ENCODE measurements at regions not wholly inside any gene's neighbourhood (a gene's known extent, or its start where the extent isn't known, plus 50 kb on each side); places are given as distances from the start of the nearest gene placed in this dataset.
A peak's percentile ranks its signal among the peaks of the same experiment; 100 is the strongest.

DNA sequence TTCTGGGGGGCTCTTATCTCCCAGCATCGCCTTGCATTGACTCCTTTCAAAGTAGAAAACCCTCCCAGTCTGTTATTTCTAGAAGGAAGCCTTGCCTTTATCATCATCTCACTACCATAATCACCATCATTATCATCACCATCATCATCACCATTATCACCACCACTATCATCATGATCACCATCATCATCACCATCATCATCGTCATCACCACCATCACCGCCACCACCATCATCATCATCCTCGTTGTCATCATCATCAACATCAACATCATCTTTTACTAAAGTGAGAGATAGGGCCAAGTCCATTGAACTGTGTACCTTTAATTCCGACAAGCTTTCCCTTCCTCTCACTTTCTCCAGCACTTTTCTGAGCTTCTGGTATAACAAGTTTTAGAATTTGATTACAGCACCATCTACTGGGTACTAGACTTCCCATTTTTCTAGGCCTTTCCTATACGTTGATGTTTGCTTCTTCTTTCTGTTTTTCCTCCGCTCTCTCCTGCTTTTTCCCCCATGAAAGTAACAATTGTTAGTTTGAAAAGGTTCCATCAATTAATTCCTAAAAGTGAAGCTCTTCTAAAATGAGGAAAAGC is 226.4 kb downstream of the BUB3 start:
- ChIA-PET CTCF (ENCODE audit: partially characterized antibody) (interaction anchor here (0.6 to 2.1 kb wide), 8 partner anchors 178 to 340 kb away, joined by 3 to 7 read pairs (median 4); no protein-coding TSS in a partner anchor), POLR2A (ENCODE audit: partially characterized antibody) (no interaction called here)
- no peaks in the 10 kb centered on the region for H3K36me3 ChIP-seq (ENCODE audit: insufficient read depth, low read length)
- no peaks in the 10 kb centered on the region for H3K9me3 ChIP-seq (ENCODE audit: control insufficient read depth in 1 of 2, low read length in 2 of 2)
- Mint-ChIP-seq H3K4me1 (peaks cover 0 to 2% (median 0%) of the 10 kb centered on the region in 4 donors), H3K27me3 (peaks cover 10 to 13% of the 10 kb centered on the region in 2 donors), H3K4me3 (no peak overlapping the region), H3K27ac (peak overlapping the region in 1 of 7 donors; percentile 0), H3K36me3 (peaks cover 0 to 2% of the 10 kb centered on the region in 2 donors), H3K9me3 (peaks cover 0 to 16% (median 3%) of the 10 kb centered on the region in 8 donors)
- no peaks in the 10 kb centered on the region for H3K4me1 ChIP-seq (ENCODE audit: insufficient read depth, low read length)
- H3K27ac ChIP-seq (ENCODE audit: low read depth, low read length) = no peak overlapping the region
- DNase-seq = peak in 3 of 5 donors; percentile 2 to 19 (median 5)
- no peaks in the 10 kb centered on the region for H3K27me3 ChIP-seq (ENCODE audit: insufficient read depth, low read length)
- H3K4me3 ChIP-seq (ENCODE audit: low read length in 2 of 2) = no peak overlapping the region
- intact Hi-C loops (cut with micrococcal nuclease) = loop anchor here (1.0 kb wide), 2 partner anchors 247 to 337 kb away; no protein-coding TSS in a partner anchor

DNA sequence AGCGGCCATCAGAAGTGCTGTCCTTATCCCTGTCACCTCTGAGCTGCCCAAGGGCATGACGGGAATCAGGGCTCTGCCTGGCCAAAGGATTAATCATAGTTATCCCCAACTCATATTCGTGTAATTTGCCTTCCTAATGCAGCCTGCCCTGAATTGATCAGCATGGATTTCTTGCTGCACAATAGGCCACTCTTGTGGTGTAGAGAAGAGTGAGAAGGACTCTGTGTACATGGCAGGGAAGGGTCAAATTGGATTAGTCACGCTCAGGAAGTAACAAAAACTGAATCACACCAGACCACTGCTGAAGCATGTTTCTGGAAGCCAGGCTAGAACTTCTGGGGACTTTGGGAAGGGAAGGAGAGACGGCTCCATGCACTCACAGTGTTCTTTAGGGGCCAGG is 227.0 kb downstream of the BUB3 start:
- Histone ChIP-seq H3K4me3 (ENCODE audit: low read length in 2 of 2) (no peak overlapping the region), H3K4me1 (ENCODE audit: insufficient read depth, low read length) (no peaks in the 10 kb centered on the region), H3K27me3 (ENCODE audit: insufficient read depth, low read length) (no peaks in the 10 kb centered on the region), H3K9me3 (ENCODE audit: control insufficient read depth in 1 of 2, low read length in 2 of 2) (no peaks in the 10 kb centered on the region), H3K36me3 (ENCODE audit: insufficient read depth, low read length) (no peaks in the 10 kb centered on the region), H3K27ac (ENCODE audit: low read depth, low read length) (no peak overlapping the region)
- intact Hi-C loops (cut with micrococcal nuclease) = no loop called here
- Mint-ChIP-seq H3K4me3 (no peak overlapping the region), H3K27ac (no peak overlapping the region), H3K9me3 (peaks cover 0 to 20% (median 6%) of the 10 kb centered on the region in 8 donors), H3K36me3 (peaks cover 0 to 6% of the 10 kb centered on the region in 2 donors), H3K27me3 (peaks cover 10 to 13% of the 10 kb centered on the region in 2 donors), H3K4me1 (peaks cover 0 to 2% (median 0%) of the 10 kb centered on the region in 4 donors)
- POLR2A ChIA-PET (ENCODE audit: partially characterized antibody) = no interaction called here
- DNase-seq = no peak
- CTCF ChIA-PET (ENCODE audit: partially characterized antibody) = interaction anchor here (1.1 to 2.1 kb wide), 5 partner anchors 177 to 338 kb away, joined by 3 to 7 read pairs (median 4); no protein-coding TSS in a partner anchor

DNA sequence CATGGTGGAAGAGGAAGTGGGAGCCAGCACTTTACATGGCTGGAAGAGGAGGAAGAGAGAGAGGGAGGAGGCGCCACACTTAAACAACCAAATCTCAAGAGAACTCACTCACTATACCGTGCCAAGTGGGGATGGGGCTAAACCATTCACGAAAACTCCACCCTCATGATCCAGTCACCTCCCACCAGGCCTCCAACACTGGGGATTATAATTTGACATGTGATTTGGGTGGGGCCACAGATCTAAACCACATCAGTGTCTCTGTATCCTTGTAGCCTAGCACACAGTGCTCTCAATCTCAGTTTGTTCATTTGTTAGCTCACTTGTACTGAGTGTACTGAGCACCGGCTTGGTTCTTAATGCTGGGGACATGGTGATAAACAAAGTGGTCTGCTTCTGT is 228.3 kb downstream of the BUB3 start:
- no peak overlapping the region for H3K27ac Mint-ChIP-seq
- H3K4me1 Mint-ChIP-seq = peaks cover 0 to 2% (median 0%) of the 10 kb centered on the region in 4 donors
- peaks cover 14% of the 10 kb centered on the region in 2 donors for H3K27me3 Mint-ChIP-seq
- Histone ChIP-seq H3K27ac (ENCODE audit: low read depth, low read length) (no peak overlapping the region), H3K4me1 (ENCODE audit: insufficient read depth, low read length) (no peaks in the 10 kb centered on the region), H3K27me3 (ENCODE audit: insufficient read depth, low read length) (no peaks in the 10 kb centered on the region), H3K9me3 (ENCODE audit: control insufficient read depth in 1 of 2, low read length in 2 of 2) (no peaks in the 10 kb centered on the region), H3K36me3 (ENCODE audit: insufficient read depth, low read length) (no peaks in the 10 kb centered on the region), H3K4me3 (ENCODE audit: low read length in 2 of 2) (no peak overlapping the region)
- peaks cover 2 to 25% (median 11%) of the 10 kb centered on the region in 8 donors for H3K9me3 Mint-ChIP-seq
- ChIA-PET POLR2A (ENCODE audit: partially characterized antibody) (no interaction called here), CTCF (ENCODE audit: partially characterized antibody) (no interaction called here)
- no peak overlapping the region for H3K4me3 Mint-ChIP-seq
- H3K36me3 Mint-ChIP-seq = peaks cover 2 to 11% of the 10 kb centered on the region in 2 donors
- no peak for DNase-seq
- intact Hi-C loops (cut with micrococcal nuclease) = no loop called here

GRCh38 chr10:123385508-123386080 is 231.4 kb downstream of the BUB3 start:
- intact Hi-C loops (cut with micrococcal nuclease) = no loop called here
- Mint-ChIP-seq H3K4me3 (no peak overlapping the region), H3K27ac (no peak overlapping the region), H3K27me3 (peaks cover 10 to 14% of the 10 kb centered on the region in 2 donors), H3K4me1 (no peaks in the 10 kb centered on the region), H3K9me3 (peaks cover 2 to 25% (median 14%) of the 10 kb centered on the region in 8 donors), H3K36me3 (peaks cover 2 to 12% of the 10 kb centered on the region in 2 donors)
- no peaks in the 10 kb centered on the region for H3K4me1 ChIP-seq (ENCODE audit: insufficient read depth, low read length)
- H3K9me3 ChIP-seq (ENCODE audit: control insufficient read depth in 1 of 2, low read length in 2 of 2) = no peaks in the 10 kb centered on the region
- no peak overlapping the region for H3K4me3 ChIP-seq (ENCODE audit: low read length in 2 of 2)
- ChIA-PET CTCF (ENCODE audit: partially characterized antibody) (no interaction called here), POLR2A (ENCODE audit: partially characterized antibody) (no interaction called here)
- no peaks in the 10 kb centered on the region for H3K27me3 ChIP-seq (ENCODE audit: insufficient read depth, low read length)
- H3K36me3 ChIP-seq (ENCODE audit: insufficient read depth, low read length) = no peaks in the 10 kb centered on the region
- no peak for DNase-seq
- no peak overlapping the region for H3K27ac ChIP-seq (ENCODE audit: low read depth, low read length)

GRCh38 chr10:123389520-123389919 is 235.3 kb downstream of the BUB3 start:
- Mint-ChIP-seq H3K27ac (no peak overlapping the region), H3K4me3 (no peak overlapping the region), H3K4me1 (no peaks in the 10 kb centered on the region), H3K36me3 (peaks cover 2 to 12% of the 10 kb centered on the region in 2 donors), H3K27me3 (peaks cover 3 to 6% of the 10 kb centered on the region in 2 donors), H3K9me3 (peaks cover 2 to 23% (median 12%) of the 10 kb centered on the region in 8 donors)
- no peaks in the 10 kb centered on the region for H3K9me3 ChIP-seq (ENCODE audit: control insufficient read depth in 1 of 2, low read length in 2 of 2)
- H3K27me3 ChIP-seq (ENCODE audit: insufficient read depth, low read length) = no peaks in the 10 kb centered on the region
- H3K4me1 ChIP-seq (ENCODE audit: insufficient read depth, low read length) = no peaks in the 10 kb centered on the region
- H3K4me3 ChIP-seq (ENCODE audit: low read length in 2 of 2) = no peak overlapping the region
- no peaks in the 10 kb centered on the region for H3K36me3 ChIP-seq (ENCODE audit: insufficient read depth, low read length)
- CTCF ChIA-PET (ENCODE audit: partially characterized antibody) = interaction anchor here (0.9 kb wide), 1 partner anchor 11 kb away, joined by 3 read pairs; no protein-coding TSS in a partner anchor
- H3K27ac ChIP-seq (ENCODE audit: low read depth, low read length) = no peak overlapping the region
- no peak for DNase-seq
- POLR2A ChIA-PET (ENCODE audit: partially characterized antibody) = no interaction called here
- intact Hi-C loops (cut with micrococcal nuclease) = no loop called here

DNA sequence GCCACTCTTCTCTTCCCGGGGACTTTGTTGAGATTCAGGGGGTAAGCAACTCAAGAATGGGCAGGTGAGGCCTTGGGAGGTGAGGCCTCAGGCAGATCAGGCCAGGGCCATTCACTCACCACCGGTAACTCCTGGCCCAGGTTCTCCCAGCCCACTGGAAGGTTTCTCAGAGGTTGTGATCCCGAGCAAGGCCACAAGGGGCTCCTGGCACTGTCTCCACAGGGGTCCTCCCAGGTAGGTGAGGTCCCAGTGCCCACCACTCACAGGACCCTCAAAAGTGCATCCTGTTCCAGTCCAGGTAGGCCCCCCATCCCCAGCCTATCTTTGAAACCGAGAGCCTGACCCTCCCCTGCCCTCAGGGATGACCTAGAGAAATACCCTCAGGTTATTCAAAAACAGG is 236.1 kb downstream of the BUB3 start:
- no peak overlapping the region for H3K4me3 Mint-ChIP-seq
- CTCF ChIA-PET (ENCODE audit: partially characterized antibody) = no interaction called here
- H3K27me3 Mint-ChIP-seq = peaks cover 3 to 6% of the 10 kb centered on the region in 2 donors
- POLR2A ChIA-PET (ENCODE audit: partially characterized antibody) = no interaction called here
- Histone ChIP-seq H3K9me3 (ENCODE audit: control insufficient read depth in 1 of 2, low read length in 2 of 2) (no peaks in the 10 kb centered on the region), H3K27me3 (ENCODE audit: insufficient read depth, low read length) (no peaks in the 10 kb centered on the region), H3K36me3 (ENCODE audit: insufficient read depth, low read length) (no peaks in the 10 kb centered on the region), H3K27ac (ENCODE audit: low read depth, low read length) (no peak overlapping the region), H3K4me3 (ENCODE audit: low read length in 2 of 2) (no peak overlapping the region), H3K4me1 (ENCODE audit: insufficient read depth, low read length) (no peaks in the 10 kb centered on the region)
- intact Hi-C loops (cut with micrococcal nuclease) = no loop called here
- no peak overlapping the region for H3K27ac Mint-ChIP-seq
- H3K4me1 Mint-ChIP-seq = no peaks in the 10 kb centered on the region
- peaks cover 2 to 23% (median 12%) of the 10 kb centered on the region in 8 donors for H3K9me3 Mint-ChIP-seq
- no peak for DNase-seq
- peaks cover 2 to 12% of the 10 kb centered on the region in 2 donors for H3K36me3 Mint-ChIP-seq

DNA sequence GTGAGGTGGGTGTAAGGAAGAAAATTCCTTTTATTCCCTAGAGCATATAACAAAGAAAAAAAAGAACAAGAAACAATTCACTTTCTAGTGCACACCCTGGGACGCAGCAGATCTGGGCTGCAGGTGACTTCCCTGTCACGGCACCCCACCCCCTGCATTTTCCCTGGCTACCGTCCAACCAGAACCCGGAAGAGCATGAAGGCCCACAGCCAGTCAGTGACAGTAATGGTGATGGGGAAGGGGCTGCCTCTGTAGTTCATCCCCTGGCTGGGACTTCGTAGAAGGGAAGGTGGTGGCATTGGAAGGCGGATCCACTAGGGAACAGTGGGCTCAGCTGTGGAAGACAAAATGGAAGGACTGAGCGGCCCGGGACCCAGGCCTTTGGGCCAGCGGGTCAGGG is 236.7 kb downstream of the BUB3 start:
- H3K27me3 Mint-ChIP-seq = peaks cover 3 to 6% of the 10 kb centered on the region in 2 donors
- no peaks in the 10 kb centered on the region for H3K4me1 ChIP-seq (ENCODE audit: insufficient read depth, low read length)
- peaks cover 2 to 21% (median 9%) of the 10 kb centered on the region in 8 donors for H3K9me3 Mint-ChIP-seq
- no peak for DNase-seq
- intact Hi-C loops (cut with micrococcal nuclease) = no loop called here
- peaks cover 2 to 7% of the 10 kb centered on the region in 2 donors for H3K36me3 Mint-ChIP-seq
- H3K9me3 ChIP-seq (ENCODE audit: control insufficient read depth in 1 of 2, low read length in 2 of 2) = no peaks in the 10 kb centered on the region
- H3K27me3 ChIP-seq (ENCODE audit: insufficient read depth, low read length) = no peaks in the 10 kb centered on the region
- H3K27ac Mint-ChIP-seq = no peak overlapping the region
- H3K4me3 Mint-ChIP-seq = no peak overlapping the region
- H3K27ac ChIP-seq (ENCODE audit: low read depth, low read length) = no peak overlapping the region
- ChIA-PET CTCF (ENCODE audit: partially characterized antibody) (no interaction called here), POLR2A (ENCODE audit: partially characterized antibody) (no interaction called here)
- no peak overlapping the region for H3K4me3 ChIP-seq (ENCODE audit: low read length in 2 of 2)
- no peaks in the 10 kb centered on the region for H3K4me1 Mint-ChIP-seq
- no peaks in the 10 kb centered on the region for H3K36me3 ChIP-seq (ENCODE audit: insufficient read depth, low read length)
